HG03175 (cell line): ENCODE measurements at regions not wholly inside any gene's neighbourhood (a gene's known extent, or its start where the extent isn't known, plus 50 kb on each side); places are given as distances from the start of the nearest gene placed in this dataset.

ENCODE experiments used
- ATAC-seq: cut with Tn5 transposase; IDR thresholded peaks from one replicate; pipeline ENCODE4 v1.9.1; 2021; ENCODE audit warnings: mild to moderate bottlenecking, moderate library complexity; ENCODE audit not compliant: unreplicated experiment

DNA sequence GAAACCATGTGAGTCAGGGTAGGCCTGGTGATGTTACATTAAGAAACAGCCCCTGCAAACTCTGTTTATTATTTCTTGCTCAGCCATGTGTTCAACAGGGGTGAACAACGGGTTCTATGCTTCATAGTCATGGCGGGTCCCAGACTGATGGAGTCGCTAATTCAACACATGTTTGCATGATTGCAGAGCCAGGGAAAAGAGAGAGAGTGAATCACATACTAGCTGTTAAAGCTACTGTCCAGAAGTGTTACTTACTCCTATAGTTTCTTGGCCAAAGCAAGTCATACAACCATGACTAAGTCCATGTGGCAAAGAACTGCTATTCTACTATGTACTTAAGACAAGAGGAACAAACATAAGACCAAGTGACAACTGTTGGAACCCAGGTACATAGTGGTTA lies 241.2 kb upstream of the SKOR2 start:
- ATAC-seq: no peak

DNA sequence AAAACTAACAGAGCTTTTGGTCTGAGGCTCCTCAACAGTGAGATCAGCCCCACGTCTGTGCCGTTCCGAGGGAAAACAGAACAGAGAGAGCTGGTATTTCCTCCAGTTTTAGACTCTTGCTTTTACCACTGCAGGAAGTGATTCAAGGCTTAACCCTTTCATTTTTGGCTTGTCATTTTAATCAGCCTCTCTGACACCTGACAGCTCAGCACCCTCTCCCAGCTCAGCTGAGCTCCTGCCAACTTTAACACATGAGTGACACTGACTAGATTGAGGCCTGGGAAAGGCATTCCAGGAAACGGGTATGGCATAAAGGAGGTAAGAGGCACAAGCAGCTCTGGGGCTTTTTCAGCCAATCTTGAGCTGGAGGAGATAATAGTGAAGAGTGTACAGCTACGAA lies 239.4 kb upstream of the SKOR2 start:
- no peak for ATAC-seq

DNA sequence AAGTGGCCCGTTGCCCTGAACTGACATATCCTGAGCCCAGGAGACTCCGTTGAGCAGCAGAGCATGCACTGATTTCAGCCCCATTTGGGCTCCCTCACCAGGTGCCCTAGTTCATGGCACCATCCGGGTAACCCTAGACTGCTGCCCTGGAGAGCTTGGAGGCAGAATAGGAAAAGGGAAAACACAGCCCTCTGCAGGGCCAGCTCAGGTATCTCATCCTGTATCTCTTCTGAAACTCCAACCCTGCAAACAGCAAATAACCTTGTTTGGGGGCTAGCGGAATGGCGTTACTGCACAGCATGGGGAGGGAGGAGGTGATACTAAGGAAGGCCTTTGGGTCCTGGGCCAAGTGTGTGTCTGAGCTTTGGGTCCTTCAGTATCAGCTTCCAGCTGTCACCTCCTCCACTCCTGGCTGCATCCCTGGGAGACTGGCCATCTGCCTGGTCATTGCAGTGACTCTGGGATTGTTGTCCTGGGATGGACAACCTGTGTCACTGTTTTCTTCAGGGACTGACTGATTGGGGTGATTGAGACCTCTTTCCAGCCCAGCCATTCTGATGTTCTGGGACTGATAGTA lies 233.8 kb upstream of the SKOR2 start:
- ATAC-seq: no peak

DNA sequence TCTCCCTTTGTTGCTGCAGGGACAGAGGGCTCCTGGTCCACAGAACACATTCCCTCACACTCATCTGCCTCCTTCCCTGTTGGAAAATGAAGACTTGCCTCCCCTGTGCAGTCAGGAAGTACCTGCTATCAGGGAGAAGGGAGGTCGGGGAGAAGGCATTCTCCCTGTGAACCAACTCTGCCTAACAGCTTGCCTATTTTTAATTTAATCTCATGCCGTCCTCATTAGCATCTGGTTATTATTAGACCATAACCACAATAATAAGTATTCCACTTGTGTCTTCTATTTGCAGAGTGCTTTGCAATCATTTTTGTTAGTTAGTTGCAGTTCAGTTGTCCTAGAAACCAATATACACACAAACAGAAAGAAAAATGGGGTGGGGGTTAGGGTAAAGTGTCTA lies 232.6 kb upstream of the SKOR2 start:
- no peak for ATAC-seq

DNA sequence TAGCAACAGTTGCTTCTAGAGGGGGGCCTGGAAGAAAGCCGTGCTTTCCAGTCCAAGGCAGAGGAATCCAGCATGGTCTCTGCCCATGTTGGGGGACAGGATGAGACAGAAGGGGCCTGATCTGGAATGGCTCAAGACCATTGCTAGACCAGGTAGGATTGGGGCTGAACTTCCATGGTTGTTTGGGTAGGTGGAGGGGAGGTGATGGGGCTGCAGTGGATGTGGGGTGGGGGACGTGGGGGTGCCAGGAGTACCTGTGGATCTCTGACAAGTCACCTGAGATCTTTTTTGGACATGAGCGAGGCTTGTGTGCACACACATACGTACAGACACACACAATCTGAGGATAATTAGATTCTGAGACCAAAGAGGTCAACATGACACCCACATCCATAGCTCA lies 228.7 kb upstream of the SKOR2 start:
- ATAC-seq: no peak

DNA sequence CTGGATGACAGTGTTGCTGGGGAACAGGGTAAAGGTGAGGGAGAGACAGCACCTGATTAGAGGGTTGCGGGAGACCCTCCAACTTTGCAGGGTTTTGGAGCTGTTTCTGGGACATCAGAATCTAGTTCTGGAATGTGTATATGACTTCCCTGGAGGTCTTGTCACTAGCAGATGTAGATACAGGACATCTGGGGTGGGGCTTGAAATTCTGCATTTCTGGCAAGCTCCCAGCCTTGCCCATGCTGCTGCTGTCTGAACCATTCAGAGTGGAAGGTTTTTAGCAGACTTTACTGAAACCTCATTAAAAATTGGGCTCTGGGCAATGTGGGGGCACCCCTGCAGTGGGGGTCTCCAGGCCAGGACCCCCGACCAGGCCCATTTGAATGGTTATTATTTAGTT lies 220.3 kb upstream of the SKOR2 start:
- no peak for ATAC-seq

DNA sequence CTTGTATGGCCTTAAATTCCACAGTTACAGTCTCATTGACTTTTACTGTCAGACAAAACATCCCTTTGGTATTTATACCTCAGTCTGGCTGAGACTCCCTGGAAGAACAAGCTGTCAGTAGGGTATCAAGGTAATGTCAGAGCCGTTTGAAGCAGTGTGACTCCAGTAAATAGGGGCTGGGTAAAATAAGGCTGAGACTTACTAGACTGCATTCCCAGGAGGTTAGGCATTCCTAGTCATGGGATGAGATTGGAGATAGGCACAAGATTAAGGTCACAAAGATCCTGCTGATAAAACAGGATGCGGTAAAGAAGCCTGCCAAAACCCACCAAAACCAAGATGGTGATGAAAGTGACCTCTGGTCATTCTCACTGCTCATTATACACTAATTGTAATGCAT lies 219.5 kb upstream of the SKOR2 start:
- ATAC-seq: no peak

DNA sequence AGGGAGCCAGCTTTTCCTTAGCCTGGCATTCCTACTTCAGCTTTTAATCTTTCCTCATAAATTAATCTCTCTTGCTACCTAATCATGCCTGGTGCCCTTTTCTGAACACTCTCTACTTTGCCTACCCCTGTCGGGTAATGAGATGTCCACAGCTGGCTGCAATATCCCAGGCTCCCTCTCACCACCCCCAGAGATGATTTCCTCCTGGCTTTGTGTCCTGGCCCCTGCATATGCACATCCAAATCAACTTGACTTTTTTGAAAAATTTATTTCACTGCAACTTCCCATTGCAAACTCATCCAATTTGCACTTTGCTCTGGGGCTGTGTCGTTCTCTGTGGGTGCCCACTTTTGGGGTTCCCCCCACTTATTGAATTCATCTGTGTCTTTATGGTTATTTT lies 218.1 kb upstream of the SKOR2 start:
- ATAC-seq: no peak

DNA sequence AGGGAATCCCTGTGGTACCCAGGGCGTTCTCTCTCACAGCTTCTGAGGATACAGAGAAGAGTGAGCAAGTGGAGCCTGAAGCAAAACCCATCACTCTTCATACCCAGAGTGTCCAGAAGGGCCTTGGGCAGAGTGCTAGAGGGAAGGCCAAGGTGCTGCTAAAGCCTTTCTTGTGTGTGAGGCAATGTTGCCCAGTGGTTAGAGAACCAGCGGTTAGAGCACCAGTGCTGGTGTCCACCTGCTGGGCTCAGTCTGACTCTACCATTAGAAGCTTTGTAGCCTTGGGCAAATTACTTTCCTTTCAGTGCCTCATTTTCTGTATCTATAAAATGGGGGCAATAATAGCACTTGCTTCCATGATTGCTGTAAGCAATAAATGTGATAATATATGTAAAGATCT lies 210.5 kb upstream of the SKOR2 start:
- ATAC-seq: no peak

DNA sequence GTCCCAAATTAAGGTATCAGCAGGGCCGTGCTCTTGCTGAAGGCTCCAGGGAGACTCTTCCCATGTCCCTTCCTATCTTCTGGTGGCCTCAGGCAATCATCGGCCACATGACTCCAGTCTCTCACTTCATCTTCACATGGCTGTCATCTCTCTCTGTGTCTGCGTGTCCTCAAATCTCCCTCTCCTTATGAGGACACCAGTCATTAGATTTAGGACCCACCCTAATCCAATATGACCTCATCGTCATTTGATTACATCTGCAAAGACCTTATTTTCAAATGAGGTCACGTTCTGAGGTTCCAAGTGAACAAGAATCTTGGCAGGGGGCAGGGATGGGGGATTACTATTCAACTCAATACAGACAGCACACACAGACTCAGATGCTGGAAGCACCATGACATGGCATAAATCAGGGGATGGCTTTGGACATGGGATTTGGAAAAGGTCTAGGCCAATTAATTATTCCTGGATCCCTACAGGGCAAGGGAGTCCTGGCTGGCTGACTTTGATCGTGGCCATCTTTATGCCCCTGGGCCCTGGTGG lies 210.0 kb upstream of the SKOR2 start:
- no peak for ATAC-seq

DNA sequence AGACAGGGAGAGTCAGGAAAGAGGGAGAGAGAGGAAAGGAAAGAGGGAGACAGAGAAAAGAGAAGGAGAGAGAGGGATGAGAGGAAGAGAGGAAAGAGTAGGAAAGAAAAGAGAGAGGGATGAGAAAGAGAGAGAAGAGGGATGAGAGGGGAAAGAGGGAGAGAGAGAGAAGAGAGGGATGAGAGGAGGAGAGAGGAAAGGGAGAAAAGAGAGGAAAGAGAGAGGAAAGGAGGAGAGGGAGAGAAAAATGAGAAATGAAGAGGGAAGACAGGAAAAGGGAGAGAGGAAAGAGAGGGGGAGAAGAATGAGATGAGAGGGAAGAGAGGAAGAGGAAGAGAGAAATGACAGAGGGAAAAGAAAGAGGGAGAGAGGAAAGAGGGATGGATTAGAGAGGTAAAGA lies 207.0 kb upstream of the SKOR2 start:
- ATAC-seq: no peak

DNA sequence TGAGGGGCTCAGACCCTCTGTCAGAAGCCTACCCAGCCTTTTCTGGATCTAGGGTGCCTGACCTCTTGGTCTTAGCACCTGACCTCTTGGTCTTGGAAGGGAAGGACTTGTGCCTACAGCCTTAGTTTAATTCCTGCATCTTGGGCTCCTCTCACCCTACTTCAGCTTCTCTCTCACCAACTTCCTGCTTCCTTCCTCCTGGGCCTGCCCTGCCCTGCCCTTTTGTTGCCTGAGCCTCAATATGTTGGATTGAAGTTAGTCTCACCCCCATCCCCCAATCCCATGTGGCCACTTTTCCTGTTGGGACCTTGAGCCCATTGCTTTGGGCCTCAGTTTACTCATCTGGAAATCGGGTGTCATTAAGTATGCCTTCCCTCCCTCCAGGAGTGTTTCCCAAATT lies 206.2 kb upstream of the SKOR2 start:
- ATAC-seq: no peak

DNA sequence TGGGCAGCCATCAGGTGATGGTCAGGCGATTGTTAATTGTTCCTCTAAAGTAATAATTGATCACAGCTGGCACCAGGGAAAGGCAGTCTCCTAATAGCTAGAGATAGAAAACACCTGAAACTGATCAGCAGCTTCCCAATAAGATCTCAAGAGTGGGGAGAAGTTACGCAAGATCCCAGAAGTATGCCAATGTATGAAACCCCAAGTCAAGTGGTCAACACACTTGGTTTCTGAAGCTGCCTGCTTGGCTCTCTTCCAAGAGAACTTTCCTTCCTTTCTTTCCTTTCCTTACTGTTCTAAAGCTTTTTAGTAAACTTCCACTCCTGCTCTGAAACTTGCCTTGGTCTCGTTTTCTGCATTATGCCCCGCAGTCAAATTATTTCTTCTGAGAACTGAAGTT lies 201.6 kb upstream of the SKOR2 start:
- no peak for ATAC-seq

DNA sequence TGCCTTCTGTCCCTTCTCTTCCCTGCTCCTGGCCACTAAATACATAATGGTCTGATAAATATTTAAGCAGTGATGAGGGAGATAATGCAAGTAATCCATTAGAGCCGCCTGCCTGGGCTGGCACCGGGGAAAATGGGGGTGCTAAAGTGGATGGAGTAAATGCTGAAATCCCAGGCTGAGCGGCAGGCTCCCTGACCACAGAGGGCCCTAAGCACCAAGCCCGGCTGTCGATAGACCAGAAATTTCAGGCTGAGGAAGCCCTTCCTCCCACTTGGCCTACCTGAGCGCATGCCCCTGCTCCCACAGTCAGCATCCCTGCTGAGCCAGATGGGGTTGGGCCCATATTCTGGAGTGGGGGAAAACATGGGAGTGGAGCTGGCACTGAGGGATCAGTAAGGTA lies 197.5 kb upstream of the SKOR2 start:
- no peak for ATAC-seq

DNA sequence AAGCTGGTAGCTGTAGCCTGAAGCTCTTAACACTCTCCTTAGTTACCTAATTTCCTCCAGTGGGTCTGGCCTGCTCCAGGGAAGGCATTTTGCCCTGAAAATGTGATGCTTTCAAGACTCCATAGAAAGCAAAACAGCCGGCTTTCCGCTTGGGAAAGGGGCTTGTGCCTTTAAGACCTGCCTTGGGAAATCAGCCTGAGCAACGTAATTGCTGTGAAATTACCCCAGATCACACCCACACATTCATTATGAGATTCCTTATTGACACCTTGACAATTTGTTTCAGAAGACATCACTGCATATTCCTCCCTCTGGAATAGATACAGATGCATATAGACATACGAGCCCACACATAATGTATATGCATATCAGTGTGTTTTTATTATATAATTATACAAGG lies 190.5 kb upstream of the SKOR2 start:
- ATAC-seq: no peak

DNA sequence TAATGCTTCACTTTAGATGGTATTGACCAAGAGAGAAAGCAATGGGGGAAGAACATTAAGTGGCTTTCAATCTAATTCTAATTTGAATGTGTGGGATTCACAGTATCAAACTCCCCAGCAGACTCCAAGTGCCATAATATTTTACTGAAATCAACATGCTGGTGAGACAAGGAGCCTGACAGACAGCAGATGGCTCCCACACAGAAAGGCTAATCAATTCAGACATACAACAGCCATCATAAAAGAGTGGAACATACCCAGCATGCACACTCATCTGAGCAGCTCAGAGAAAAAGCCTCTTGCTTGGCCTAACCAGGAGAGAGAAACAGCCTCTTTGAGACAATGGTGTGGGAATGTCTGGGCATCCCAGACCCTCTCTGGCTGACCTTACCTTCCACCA lies 186.5 kb upstream of the SKOR2 start:
- ATAC-seq: no peak

DNA sequence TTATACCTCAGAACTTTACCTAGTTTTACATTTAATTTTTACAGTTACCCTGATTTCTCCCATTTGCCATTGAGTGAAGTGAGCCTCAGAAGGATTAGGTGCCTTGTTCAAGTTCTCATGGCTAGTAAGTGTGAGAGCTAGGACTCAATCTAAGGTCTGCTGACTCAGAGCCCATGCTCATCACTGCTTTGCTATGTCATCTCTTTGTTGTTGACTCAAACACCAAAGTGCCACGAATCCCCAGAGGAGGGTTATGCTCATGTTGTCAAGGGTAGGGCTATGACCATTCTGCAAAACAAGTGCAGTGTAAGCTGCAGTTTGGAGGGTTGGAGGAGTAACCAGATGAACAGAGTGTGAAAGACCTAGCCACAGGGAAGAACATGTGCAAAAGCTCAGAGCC lies 185.4 kb upstream of the SKOR2 start:
- ATAC-seq: no peak

DNA sequence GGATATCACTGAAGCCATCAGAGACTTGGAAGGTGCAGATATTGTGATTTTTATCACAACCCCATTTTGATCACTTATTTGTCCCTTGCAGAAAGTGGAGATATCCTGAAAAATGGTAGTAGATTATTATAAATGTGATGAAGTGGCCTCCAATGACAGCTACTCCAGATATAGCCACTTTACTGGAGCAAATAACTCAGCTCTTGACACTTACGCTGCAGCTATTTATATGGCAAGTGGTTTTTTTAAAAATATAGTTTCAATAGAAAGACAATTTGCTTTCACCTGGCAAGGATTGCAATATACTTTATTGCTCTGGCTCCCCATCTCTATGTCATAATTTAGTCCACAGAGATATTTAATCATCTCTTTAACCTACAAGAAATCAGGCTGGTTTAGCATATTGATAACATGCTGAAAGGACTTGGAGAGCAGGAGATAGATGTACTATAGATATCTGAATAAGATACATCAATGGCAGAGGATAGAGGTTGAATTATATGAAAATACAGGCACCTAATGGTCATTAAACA lies 182.8 kb upstream of the SKOR2 start:
- no peak for ATAC-seq

DNA sequence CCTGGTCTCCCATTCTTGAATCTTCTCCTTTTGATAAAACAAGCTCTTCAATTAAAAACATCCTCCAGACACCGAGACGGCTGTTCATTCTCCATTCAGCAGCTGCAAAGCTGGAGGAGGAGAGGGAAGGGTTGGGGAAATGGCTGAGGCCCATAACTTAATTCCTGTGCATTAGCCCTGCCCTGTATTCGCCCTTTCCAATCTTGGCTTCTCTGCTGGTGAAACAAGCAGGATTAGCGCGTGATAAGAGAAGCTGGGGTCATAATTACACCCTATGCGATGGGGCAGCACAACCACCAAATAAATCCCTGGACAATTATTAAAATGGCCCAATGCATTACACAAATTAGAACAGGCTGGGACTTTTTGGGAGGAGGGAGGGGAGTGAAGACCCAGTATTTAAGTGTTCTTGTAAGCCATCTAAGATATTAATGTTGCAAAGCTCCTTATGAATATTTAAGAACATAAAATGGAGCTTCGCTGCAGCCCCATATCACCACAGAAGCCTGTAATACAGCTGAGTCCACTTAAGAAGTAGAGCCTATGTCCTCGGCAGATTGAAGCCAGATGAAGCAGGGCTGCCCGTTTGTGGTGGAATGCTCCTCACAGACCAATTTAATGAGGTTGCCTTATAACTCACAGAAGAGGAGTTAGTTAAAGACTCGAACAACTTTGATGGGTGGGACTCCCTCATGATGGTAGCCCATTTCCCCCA lies 176.6 kb upstream of the SKOR2 start:
- ATAC-seq: no peak

DNA sequence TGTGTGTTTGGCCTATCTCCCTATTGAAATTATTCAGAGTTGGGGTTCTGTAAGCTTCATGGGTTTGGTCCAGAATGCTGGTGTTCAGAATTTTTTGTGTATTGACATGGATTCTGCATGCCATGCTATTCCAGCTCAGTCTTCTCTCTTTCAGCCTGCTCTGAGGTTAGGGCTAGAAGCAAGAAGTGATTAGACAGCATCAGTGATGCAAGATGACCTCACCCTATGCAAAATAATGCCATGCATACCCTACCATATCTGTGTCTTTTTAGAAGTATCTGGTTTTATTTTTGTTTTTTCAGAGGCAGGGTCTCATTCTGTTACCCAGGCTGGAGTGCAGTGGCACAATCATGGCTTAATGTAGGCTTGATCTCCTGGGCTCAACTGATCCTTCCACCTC lies 175.6 kb upstream of the SKOR2 start:
- no peak for ATAC-seq

DNA sequence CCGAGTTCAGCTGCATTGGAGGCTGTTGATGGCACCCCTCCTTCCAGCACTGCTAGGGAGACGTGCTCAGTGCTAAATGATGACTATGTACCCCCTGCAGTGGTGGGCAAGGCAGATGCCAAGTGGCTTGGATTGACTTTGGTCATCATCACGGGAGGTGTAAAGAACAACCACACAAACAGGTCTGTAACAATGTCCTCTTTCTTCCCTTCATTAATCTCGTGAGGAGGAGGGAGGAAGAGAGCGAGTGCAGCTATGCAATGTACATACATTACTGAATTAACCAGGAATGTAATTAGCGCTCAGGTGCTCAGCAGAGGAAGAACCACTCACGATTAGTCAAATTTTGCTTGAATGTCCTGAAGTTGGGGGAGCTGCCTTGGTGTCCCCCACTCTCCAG lies 173.9 kb upstream of the SKOR2 start:
- no peak for ATAC-seq

DNA sequence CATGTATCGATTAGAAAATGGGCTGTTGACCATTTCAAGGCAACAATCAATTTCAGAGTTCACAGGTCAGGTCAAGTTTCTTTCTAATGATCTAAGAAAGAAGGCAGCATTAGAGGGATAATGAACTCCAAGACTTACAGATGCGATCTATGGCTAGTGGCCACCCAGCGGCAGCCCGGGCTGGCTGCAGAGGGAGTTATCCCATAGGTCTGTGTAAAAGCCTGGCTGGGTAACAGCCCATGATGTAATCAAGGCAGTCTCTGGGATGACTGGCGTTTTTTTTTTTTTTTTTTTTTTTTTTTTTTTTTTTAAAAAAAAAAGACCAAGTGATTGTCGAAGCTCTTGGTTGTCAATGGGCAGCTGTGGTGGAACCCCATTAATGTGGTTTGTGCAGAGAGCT lies 171.1 kb upstream of the SKOR2 start:
- ATAC-seq: no peak

DNA sequence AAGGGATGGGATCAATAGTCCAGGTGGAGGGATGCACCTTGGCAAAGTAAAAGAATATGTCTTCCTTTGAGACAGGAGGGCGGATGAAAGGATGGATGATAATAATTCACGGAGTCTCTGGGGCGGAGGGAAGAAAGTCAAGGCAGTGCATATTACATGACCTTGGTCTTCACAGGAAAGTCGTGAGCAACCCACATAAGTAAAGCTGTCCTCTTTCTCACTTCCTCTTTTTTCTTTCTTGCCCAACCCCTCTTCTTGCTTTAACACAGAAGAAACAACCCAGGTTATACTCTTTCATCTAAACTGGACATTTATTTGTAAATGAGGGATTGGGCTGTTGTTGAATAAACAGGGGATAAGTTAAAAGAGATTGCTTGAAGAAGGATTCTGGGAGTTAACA lies 168.7 kb upstream of the SKOR2 start:
- peak; percentile 71 for ATAC-seq
